ENCODE measurements at regions not wholly inside any gene's neighbourhood (a gene's known extent, or its start where the extent isn't known, plus 50 kb on each side); places are given as distances from the start of the nearest gene placed in this dataset.

DNA sequence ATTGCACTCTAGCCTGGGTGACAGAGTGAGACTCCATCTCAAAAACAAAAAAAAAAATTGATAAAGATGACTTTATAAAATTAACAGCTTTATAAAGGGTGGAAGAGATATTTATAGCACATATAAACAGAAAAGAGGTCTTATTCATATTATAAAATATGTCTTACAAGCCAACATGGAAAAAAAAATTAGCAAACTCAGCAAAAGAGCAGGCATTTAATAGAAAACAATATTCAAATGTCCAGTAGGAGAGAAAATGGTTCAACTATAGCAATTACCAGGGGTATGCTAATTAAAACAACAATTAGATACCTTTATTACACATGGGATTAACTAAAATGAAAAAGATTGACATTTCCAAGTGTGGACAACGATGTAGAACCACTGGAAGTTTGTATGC, 929.1 kb downstream of the REEP3 start:
- TF ChIP-seq CTCF (IDR thresholded peaks at IDR 0.05; ENCODE audit: low read depth, low read length) = no peak
- no peak overlapping the region for H3K4me3 ChIP-seq (replicated peaks in 1 of 2; ENCODE audit: low read depth in 2 of 2, low read length in 2 of 2)
- no peak for DNase-seq (ENCODE audit: low read depth in 2 of 2)

DNA sequence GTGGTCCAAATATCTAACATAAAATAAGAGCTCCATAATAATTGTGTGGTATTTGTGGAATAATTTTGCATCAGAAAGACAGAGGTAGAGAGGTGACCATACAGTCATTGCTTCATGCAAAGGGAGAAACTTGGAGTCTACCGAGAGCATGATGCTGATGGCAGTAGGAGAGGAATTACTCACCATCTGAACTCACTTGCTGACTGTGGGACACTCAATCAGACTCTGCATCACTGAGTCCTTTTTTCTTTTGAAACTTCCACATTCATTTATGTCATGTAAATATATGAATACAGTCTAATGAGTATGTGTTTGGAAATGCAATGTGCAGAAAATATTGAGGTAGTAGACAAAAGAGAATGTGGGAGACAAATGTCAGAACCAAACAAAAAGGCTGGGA, 933.8 kb downstream of the REEP3 start:
- TF ChIP-seq CTCF (IDR thresholded peaks at IDR 0.05; ENCODE audit: low read depth, low read length) = no peak
- no peak overlapping the region for H3K4me3 ChIP-seq (replicated peaks in 1 of 2; ENCODE audit: low read depth in 2 of 2, low read length in 2 of 2)
- DNase-seq (ENCODE audit: low read depth in 2 of 2) = no peak

- no peak for DNase-seq (ENCODE audit: low read depth in 2 of 2)
- TF ChIP-seq CTCF (IDR thresholded peaks at IDR 0.05; ENCODE audit: low read depth, low read length) = no peak
Observed at GRCh38 chr10:64458306-64458705, 937.1 kb downstream of the REEP3 start.

DNA sequence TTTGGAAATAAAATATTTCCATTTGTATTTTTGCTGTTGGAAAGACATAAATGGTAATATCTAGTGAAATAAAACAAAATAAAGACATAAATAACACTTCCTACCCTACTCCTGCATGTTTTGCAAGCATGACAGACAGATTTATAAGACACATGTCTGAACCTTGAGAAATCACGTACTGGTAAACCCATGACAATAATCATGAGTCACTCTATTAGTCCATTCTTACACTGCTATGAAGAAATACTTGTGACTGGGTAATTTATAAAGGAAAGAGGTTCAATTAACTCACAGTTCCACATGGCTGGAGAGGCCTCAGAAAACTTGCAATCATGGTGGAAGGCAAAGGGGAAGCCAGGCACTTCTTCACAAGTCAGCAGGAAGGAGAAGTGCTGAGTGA, 942.2 kb downstream of the REEP3 start:
- H3K4me3 ChIP-seq (replicated peaks in 1 of 2; ENCODE audit: low read depth in 2 of 2, low read length in 2 of 2) = no peak overlapping the region
- peak in 1 of 2 donors; percentile 44 for DNase-seq (ENCODE audit: low read depth in 2 of 2)
- TF ChIP-seq CTCF (IDR thresholded peaks at IDR 0.05; ENCODE audit: low read depth, low read length) = no peak

More at GRCh38 chr10:64458306-64458705, 937.1 kb downstream of the REEP3 start:
- H3K4me3 ChIP-seq (replicated peaks in 1 of 2; ENCODE audit: low read depth in 2 of 2, low read length in 2 of 2) = no peak overlapping the region

DNA sequence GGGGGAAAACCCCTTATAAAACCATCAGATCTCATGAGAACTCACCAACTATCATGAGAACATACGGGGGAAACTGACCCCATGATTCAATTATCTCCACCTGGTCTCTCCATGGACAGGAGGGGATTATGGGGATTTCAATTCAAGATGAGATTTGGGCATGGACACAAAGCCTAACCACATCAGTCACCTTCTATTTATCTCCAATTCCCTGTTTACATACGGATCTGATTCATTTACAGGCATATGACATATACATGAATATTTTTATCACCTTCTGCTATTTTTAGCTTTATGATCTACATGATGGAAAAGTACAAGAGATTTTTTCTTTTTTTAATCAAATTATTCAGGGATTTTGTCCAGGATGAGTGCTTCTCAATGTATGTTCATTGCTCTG, 944.5 kb downstream of the REEP3 start:
- no peak for DNase-seq (ENCODE audit: low read depth in 2 of 2)
- TF ChIP-seq CTCF (IDR thresholded peaks at IDR 0.05; ENCODE audit: low read depth, low read length) = no peak
- H3K4me3 ChIP-seq (replicated peaks in 1 of 2; ENCODE audit: low read depth in 2 of 2, low read length in 2 of 2) = no peak overlapping the region

DNA sequence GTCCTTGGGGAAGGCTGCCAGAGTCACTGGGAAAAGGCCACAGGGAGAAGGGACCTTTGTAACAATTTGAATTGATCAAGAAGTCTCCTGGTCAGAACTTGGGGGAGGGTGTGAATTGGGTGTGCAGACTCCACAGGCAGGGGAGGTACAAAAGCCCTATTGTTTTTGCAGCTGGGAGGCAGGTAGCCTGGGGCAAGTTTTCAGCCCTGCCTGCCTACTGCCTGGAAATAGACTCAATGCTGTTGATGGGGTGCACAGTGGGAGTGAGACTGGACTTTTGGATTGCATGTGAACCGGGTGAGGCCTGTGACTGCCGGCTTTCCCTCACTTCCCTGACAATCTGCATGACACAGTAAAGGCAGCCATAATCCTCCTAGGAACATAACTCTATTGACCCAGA, 947.0 kb downstream of the REEP3 start:
- no peak for TF ChIP-seq CTCF (IDR thresholded peaks at IDR 0.05; ENCODE audit: low read depth, low read length)
- DNase-seq (ENCODE audit: low read depth in 2 of 2) = no peak
- no peak overlapping the region for H3K4me3 ChIP-seq (replicated peaks in 1 of 2; ENCODE audit: low read depth in 2 of 2, low read length in 2 of 2)

GRCh38 chr10:64476506-64476905, 955.3 kb downstream of the REEP3 start:
- H3K4me3 ChIP-seq (replicated peaks in 1 of 2; ENCODE audit: low read depth in 2 of 2, low read length in 2 of 2) = no peak overlapping the region
- TF ChIP-seq CTCF (IDR thresholded peaks at IDR 0.05; ENCODE audit: low read depth, low read length) = no peak
- no peak for DNase-seq (ENCODE audit: low read depth in 2 of 2)
